Muscle layer of colon (tissue), 2 donors: ENCODE measurements at regions not wholly inside any gene's neighbourhood (a gene's known extent, or its start where the extent isn't known, plus 50 kb on each side); places are given as distances from the start of the nearest gene placed in this dataset.

Experiments
- H3K27ac ChIP-seq: one replicate; pipeline ENCODE4 v1.7.0; 2013; ENCODE audit warnings: low read depth, mild to moderate bottlenecking, low read length, moderate library complexity
- H3K27me3 ChIP-seq, 2 donors: one replicate each; pipeline ENCODE4 v1.7.0; 2013; ENCODE audit warnings: low read length in 2 of 2, mild to moderate bottlenecking in 2 of 2; ENCODE audit not compliant: insufficient read depth in 2 of 2, control insufficient read depth in 1 of 2
- H3K36me3 ChIP-seq: one replicate; pipeline ENCODE4 v1.7.0; 2013; ENCODE audit warnings: mild to moderate bottlenecking, low read length; ENCODE audit not compliant: insufficient read depth
- H3K4me1 ChIP-seq: one replicate; pipeline ENCODE4 v1.7.0; 2013; ENCODE audit warnings: mild to moderate bottlenecking, low read length; ENCODE audit not compliant: insufficient read depth
- H3K4me3 ChIP-seq, 2 donors: one replicate each; pipeline ENCODE4 v1.7.0; 2013; ENCODE audit warnings: low read length in 2 of 2, low read depth in 1 of 2, mild to moderate bottlenecking in 1 of 2, moderate library complexity in 1 of 2
- H3K9ac ChIP-seq: one replicate; pipeline ENCODE4 v1.7.0; 2013; ENCODE audit warnings: low read length
- H3K9me3 ChIP-seq: one replicate; pipeline ENCODE4 v1.7.0; 2013; ENCODE audit warnings: mild to moderate bottlenecking, low read length
- donor health status: abdominal sarcoma.
- donor health status: Adenocarcinoma of cecum.

DNA sequence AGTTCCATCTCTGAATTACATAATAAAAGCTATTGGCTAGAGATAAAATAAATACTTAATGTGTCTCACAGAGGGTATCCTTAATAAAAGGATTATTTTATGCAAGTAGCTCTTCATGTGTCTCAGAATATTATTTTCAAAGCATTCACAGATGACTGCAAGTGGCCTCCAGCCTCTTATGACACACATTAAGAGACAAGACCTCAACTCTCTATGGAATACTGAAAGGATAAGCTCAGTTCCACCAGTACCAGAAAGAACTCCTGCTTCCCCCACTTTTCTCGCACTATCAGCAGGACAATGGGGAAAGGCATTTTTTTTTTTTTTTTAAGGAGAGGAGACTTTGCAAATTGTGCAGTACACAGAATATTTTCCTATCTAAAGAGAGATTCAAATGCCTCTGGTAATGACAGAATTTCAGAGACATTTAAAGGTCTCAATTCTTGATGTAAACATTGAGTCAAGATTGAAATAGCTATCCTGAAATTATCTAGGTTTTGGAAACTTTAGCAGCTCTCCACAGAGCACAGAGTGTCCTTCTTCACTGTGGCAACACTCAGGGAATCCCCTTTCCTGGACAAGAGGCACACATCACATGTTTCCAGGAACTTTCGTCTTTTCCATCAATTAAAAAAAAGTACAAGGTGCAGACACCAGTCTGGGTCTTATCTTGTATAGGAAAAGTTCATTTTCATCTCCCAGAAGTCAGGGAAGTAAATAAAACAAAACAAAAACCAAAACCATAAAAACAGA lies 122.0 kb upstream of the ANK3 start:
- Histone ChIP-seq H3K4me1 (peaks cover 8% of the 10 kb centered on the region), H3K9me3 (no peaks in the 10 kb centered on the region), H3K4me3 (no peak overlapping the region), H3K36me3 (no peaks in the 10 kb centered on the region), H3K27me3 (no peaks in the 10 kb centered on the region), H3K27ac (no peak overlapping the region), H3K9ac (no peak overlapping the region)

DNA sequence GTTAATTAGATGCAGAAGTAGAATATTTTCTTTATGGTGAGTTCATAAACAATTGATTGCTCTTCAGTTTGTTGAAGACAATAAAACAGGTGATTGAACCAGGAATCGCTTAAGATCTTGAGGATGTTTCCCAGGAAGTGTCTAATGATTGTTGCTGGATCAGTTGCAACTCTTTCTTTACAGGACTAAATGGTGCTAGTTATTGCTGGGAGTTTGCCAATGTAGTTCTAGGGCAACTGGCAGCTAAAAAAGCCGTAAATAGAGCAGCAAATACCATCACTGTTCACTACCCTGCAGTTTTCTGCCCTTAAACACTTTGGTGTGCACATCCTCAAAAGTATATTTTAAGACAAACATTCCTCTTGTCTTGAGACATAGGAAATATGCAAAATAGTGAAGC lies 119.2 kb upstream of the ANK3 start:
- Histone ChIP-seq H3K4me1 (peaks cover 8% of the 10 kb centered on the region), H3K36me3 (no peaks in the 10 kb centered on the region), H3K9ac (no peak overlapping the region), H3K27ac (no peak overlapping the region), H3K4me3 (no peak overlapping the region), H3K9me3 (no peaks in the 10 kb centered on the region), H3K27me3 (no peaks in the 10 kb centered on the region)

DNA sequence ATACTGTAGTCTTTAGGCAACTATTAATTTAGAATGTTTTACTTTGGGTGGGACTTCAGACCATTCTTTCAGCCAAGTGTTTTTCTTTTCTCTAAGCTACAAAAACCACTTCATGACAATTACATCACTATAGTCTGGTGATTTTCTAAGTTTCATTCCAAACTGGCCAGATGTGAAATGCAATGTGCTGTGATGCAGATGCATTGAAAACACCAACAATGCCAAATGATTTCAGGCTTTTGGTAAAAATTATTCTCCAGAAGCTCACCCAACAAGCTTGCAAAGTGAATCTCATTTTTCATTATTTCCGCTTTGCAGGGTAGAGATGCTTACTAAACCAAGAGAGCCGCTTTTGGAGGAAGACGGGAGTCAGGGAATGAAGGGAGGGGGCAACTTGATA lies 118.4 kb upstream of the ANK3 start:
- H3K4me3 ChIP-seq, result no peak overlapping the region

DNA sequence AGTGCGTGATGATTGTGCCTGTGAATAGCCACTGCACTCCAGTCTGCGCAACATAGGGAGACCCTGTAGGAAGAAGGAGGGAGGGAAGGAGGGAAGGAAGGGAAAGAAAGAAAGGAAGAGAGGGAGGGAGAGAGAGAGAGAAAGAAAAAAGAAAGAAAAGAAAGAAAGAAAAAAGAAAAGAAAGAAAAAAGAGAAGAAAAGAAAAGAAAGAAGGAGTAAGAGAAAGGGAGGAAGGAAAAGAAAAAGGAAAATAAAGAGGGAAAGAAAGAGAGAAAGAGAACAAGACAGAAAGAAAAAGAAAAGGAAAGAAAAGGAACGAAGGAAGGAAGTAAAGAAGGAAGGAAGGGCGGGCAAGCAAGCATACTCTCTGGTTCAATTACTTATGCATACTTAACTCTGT lies 112.9 kb upstream of the ANK3 start:
- Histone ChIP-seq H3K9ac (no peak overlapping the region), H3K36me3 (no peaks in the 10 kb centered on the region), H3K4me3 (no peak overlapping the region), H3K4me1 (no peaks in the 10 kb centered on the region), H3K27me3 (no peaks in the 10 kb centered on the region), H3K27ac (no peak overlapping the region), H3K9me3 (no peaks in the 10 kb centered on the region)

More for the DNA sequence above, 118.4 kb upstream of the ANK3 start:
- Histone ChIP-seq H3K4me1 (peaks cover 8% of the 10 kb centered on the region), H3K27ac (no peak overlapping the region), H3K9ac (no peak overlapping the region), H3K36me3 (no peaks in the 10 kb centered on the region), H3K27me3 (no peaks in the 10 kb centered on the region), H3K9me3 (no peaks in the 10 kb centered on the region)

DNA sequence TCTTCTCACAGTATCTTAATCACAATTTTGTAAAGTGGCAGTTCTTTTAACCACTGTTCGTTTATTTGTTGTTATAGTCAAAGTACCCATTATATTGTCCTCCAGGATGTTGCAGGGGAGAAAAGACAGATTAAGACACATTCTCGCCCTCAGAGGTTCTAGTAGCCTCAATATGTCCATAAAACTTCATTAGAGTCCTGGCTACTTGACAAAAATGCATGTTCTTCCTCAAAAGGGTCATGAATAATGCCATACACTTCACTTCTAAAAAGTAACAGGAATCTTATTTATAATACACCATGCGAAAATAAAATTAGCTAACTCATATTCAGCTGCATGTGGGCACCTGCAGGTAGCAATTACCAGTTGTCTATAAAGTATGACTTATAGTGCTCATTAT lies 109.3 kb upstream of the ANK3 start:
- no peak overlapping the region for H3K27ac ChIP-seq
- H3K4me3 ChIP-seq, result no peak overlapping the region
- H3K9me3 ChIP-seq, result no peaks in the 10 kb centered on the region
- no peaks in the 10 kb centered on the region for H3K27me3 ChIP-seq
- no peak overlapping the region for H3K9ac ChIP-seq
- no peaks in the 10 kb centered on the region for H3K4me1 ChIP-seq
- H3K36me3 ChIP-seq, result no peaks in the 10 kb centered on the region

DNA sequence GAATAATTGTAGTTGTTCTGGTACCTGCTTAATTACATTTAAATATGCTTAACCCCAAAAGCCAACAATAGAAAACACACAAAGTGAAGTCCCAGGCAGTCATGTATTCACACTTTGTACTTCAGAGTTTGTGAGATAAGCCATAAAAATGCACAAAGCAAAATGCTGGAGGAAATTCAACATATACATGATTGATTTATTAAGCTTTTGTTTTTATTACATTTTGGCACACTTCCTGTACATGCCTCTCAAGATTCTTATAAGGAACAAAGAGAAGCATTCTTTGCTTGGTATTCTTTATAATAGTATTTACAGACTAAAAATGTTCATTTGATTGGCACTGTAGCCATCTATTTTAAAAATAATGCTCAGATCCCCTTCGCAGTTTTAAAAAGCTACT lies 107.7 kb upstream of the ANK3 start:
- H3K27me3 ChIP-seq, result no peaks in the 10 kb centered on the region
- H3K27ac ChIP-seq, result no peak overlapping the region
- H3K9me3 ChIP-seq, result no peaks in the 10 kb centered on the region
- H3K4me1 ChIP-seq, result no peaks in the 10 kb centered on the region
- H3K9ac ChIP-seq, result no peak overlapping the region
- H3K4me3 ChIP-seq, result no peak overlapping the region
- H3K36me3 ChIP-seq, result no peaks in the 10 kb centered on the region

DNA sequence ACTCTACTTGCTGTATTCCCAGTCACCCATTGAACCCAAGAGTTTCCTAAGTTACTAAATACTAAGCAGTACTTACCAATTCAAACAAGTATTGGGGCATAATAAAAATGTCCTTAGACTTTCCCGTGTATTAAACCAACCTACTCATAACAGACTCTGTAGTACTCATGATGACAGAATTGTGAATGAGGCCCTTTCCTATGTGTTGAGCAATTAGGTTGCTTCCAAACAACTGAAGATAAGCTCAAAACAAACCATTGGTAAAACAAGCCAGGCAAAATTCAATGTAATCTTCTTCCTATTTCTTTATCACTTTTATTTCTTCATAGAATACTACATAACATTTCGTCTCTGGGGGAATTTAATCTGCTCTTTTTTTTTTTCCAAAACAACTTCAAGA lies 106.5 kb upstream of the ANK3 start:
- no peaks in the 10 kb centered on the region for H3K36me3 ChIP-seq
- no peaks in the 10 kb centered on the region for H3K27me3 ChIP-seq
- H3K9me3 ChIP-seq, result no peaks in the 10 kb centered on the region
- no peak overlapping the region for H3K27ac ChIP-seq
- H3K4me3 ChIP-seq, result no peak overlapping the region
- H3K4me1 ChIP-seq, result no peaks in the 10 kb centered on the region
- no peak overlapping the region for H3K9ac ChIP-seq

DNA sequence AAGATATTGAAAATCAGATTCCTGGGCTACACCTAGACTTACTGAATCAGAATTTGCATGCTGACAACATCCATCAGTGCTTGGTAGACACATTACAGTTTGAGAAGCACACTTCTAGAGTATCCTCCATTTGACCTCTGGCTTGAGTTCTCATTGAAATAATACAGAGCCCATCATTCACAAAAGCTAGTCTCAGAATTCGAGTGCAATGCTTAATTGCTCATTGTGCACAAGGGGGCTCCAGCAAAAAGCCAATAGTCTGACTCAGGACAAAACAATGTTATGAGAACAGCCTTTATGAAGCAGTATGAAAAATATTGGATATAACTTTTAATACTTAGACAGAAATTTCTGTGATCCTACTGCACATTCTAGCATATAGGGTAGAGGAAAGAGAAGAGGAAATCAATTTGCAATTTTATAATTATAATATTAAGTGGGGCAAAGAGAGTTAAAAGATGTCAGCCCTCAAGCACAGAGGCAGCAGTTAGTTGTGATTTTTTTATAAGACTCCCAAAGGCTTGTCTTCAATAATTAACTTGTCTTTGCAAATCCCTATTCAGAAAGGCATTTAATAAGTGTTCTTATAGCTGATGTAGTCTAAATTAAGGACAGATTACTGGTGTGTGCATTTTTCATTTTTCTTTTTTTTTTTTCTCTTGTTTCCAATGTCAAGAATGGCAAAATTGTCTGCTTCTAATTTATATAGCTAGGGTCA lies 105.8 kb upstream of the ANK3 start:
- Histone ChIP-seq H3K27ac (no peak overlapping the region), H3K9ac (no peak overlapping the region), H3K4me3 (no peak overlapping the region), H3K4me1 (no peaks in the 10 kb centered on the region), H3K9me3 (no peaks in the 10 kb centered on the region), H3K27me3 (no peaks in the 10 kb centered on the region), H3K36me3 (no peaks in the 10 kb centered on the region)

DNA sequence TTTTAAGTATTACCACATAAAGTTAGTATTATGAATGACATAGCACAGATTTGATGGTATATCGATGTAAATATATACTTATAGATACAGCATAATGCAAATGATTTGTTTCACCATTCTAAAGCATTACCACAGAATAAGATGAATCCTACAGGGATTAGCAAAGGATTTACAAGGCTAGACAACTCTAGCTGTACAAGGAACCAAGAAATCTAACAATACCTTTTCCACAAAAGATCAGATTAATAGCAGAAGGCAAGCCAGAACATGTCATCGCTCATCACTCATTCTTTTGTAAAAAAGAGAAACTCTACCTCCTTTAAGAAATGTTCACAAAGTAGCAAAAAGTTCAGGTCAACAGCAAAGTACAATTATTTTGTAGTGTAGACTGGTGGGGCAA lies 105.1 kb upstream of the ANK3 start:
- no peak overlapping the region for H3K9ac ChIP-seq
- no peak overlapping the region for H3K4me3 ChIP-seq
- no peaks in the 10 kb centered on the region for H3K9me3 ChIP-seq
- H3K27me3 ChIP-seq, result no peaks in the 10 kb centered on the region
- no peaks in the 10 kb centered on the region for H3K36me3 ChIP-seq
- H3K27ac ChIP-seq, result no peak overlapping the region
- H3K4me1 ChIP-seq, result no peaks in the 10 kb centered on the region

DNA sequence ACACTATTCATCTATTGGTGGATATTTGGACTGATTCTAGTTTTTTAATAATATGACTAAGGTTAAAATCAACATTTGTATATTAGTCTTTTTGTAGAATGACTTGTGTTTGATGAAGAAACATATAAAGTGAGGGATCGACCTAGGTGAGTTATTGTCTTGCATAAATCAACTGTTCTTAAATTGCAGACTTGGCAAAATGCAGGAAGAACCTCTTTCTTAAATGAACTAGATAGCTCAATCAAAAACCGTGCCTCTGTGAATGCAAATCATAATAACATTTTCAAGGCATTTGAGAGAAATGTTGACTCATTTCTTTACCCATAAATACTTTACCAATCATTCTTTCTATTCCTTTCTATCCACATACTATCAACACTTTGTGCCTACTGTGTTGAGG lies 101.5 kb upstream of the ANK3 start:
- Histone ChIP-seq H3K27ac (no peak overlapping the region), H3K9ac (no peak overlapping the region), H3K9me3 (no peaks in the 10 kb centered on the region), H3K4me3 (no peak overlapping the region), H3K27me3 (no peaks in the 10 kb centered on the region), H3K4me1 (no peaks in the 10 kb centered on the region), H3K36me3 (no peaks in the 10 kb centered on the region)

DNA sequence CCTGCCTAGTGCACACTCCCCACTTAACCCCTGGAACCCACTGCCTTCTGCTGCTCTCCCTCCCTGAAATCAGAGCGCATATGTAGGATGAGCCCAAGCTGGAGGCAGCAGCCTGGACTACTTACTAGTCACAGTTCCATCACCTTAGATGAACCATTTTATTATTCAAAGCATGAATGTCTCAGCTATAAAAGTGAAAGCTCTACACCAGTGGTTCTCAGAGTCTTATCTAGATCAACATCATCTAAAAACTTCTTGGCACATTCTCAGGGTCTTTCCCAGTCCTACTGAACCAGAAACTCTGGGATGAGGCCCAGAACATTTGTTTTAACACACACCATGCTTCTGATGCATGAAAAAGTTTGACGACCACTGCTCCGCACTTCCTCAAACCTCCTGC lies 100.3 kb upstream of the ANK3 start:
- no peak overlapping the region for H3K27ac ChIP-seq
- no peaks in the 10 kb centered on the region for H3K36me3 ChIP-seq
- H3K4me1 ChIP-seq, result no peaks in the 10 kb centered on the region
- H3K9ac ChIP-seq, result no peak overlapping the region
- H3K4me3 ChIP-seq, result no peak overlapping the region
- H3K27me3 ChIP-seq, result no peaks in the 10 kb centered on the region
- no peaks in the 10 kb centered on the region for H3K9me3 ChIP-seq
